ENCODE measurements at regions not wholly inside any gene's neighbourhood (a gene's known extent, or its start where the extent isn't known, plus 50 kb on each side); places are given as distances from the start of the nearest gene placed in this dataset.

DNA sequence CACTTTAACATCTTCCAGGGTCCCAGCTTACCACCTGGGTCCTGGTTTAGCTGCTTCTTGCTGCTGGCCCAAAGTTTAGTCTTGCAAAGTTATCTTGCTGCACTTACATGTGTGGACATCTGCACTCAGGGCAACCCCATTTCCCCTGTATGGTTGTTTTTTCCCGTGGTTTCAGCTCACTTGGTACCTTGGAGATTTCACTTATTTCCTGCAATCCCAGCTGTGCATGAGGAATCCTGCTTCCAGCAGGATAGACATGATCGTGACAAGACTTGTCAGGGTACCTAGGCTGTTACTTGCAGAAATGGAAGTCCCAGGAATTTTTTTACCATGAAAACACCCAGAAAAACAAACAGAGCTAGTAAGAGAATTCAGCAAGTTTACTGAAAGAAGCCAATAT is 95.9 kb upstream of the LEP start:
- Mint-ChIP-seq H3K27me3 (peaks cover 64% of the 10 kb centered on the region), H3K9me3 (no peaks in the 10 kb centered on the region), H3K4me1 (no peaks in the 10 kb centered on the region), H3K4me3 (no peak overlapping the region), H3K27ac (no peak overlapping the region), H3K36me3 (no peaks in the 10 kb centered on the region)
- no peak for DNase-seq
- CTCF ChIA-PET = interaction anchor here (0.7 to 2.5 kb wide), 5 partner anchors 10 to 436 kb away, joined by 3 to 13 read pairs (median 5); no protein-coding TSS in a partner anchor

DNA sequence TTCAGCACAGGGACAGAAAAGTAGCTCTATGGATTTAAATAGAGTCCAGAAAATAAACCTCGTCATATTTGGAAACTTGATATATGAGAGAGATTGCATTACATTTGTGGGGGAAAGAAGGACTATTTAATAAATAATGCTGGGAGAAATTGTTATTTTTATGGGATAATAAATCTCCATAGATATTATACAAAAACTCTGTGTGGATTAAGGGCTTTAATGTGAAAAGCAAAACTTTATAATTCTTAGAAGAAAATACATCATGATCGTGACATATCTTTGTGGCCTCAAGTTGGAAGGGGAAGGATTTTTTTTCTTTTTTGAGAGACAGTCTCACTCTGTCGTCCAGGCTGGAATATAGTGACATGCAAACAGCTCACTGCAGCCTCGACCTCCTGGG is 95.0 kb upstream of the LEP start:
- Mint-ChIP-seq H3K9me3 (no peaks in the 10 kb centered on the region), H3K4me1 (no peaks in the 10 kb centered on the region), H3K27me3 (peaks cover 63% of the 10 kb centered on the region), H3K36me3 (no peaks in the 10 kb centered on the region), H3K27ac (no peak overlapping the region), H3K4me3 (no peak overlapping the region)
- CTCF ChIA-PET = interaction anchor here (1.6 to 2.5 kb wide), 4 partner anchors 10 to 437 kb away, joined by 3 to 13 read pairs (median 6); no protein-coding TSS in a partner anchor
- DNase-seq = no peak

GRCh38 chr7:128148676-128149075 is 92.4 kb upstream of the LEP start:
- no peak overlapping the region for H3K4me3 Mint-ChIP-seq
- CTCF ChIA-PET = no interaction called here
- DNase-seq = no peak
- no peaks in the 10 kb centered on the region for H3K36me3 Mint-ChIP-seq
- no peak overlapping the region for H3K27ac Mint-ChIP-seq
- H3K27me3 Mint-ChIP-seq = peaks cover 63% of the 10 kb centered on the region
- H3K9me3 Mint-ChIP-seq = no peaks in the 10 kb centered on the region
- no peaks in the 10 kb centered on the region for H3K4me1 Mint-ChIP-seq

DNA sequence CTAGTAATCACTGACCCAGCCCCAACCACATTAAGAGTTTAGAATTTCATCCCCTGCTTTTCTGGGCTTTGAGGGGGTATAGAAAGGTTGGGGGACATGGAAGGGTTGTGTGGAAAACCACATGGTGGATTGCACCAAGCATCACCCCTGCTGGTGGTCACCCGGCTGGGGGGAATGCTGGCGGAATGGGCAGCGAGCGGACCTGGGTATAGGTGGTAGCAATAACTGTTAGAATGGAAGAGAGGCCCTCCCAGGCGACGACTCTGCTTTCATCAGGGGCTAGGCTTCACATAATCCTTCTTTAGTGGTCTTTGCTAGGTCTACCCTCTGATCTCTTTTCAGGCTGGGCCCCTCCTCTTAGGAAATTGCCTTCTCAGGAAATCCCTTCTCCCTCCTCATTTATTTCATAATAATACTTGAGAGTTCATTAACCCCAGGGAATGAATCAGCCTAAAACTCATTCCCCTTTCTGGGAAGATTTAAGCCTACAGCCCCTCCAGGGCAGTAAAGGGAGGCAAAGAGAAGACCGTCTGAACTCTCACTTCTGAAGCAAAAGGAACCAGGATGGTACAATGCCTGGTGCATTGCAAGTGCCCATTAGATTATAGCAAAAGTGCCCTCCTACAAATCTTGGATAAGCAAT is 90.7 kb upstream of the LEP start:
- no peaks in the 10 kb centered on the region for H3K36me3 Mint-ChIP-seq
- H3K4me1 Mint-ChIP-seq = no peaks in the 10 kb centered on the region
- no peak overlapping the region for H3K27ac Mint-ChIP-seq
- peaks cover 47% of the 10 kb centered on the region for H3K27me3 Mint-ChIP-seq
- H3K4me3 Mint-ChIP-seq = no peak overlapping the region
- CTCF ChIA-PET = no interaction called here
- H3K9me3 Mint-ChIP-seq = no peaks in the 10 kb centered on the region
- no peak for DNase-seq

DNA sequence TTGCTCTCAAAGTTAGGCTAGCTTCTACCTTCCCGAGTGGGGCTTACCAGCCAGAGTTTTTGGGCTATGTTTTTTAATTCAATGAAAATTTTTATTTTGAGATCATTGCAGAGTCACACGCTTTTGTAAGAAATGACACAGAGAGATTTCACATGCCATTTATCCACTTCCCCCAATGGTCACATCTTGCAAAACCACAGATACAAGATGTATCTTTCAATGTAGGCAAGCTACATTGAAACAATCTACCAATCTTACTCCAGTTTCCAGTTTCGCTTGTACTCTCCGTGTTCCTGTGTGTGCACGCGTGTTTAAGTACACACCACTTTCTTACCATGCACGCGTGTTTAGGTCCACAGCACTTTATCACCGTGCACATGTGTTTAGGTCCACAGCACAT is 89.4 kb upstream of the LEP start:
- no peak overlapping the region for H3K4me3 Mint-ChIP-seq
- H3K27me3 Mint-ChIP-seq = peaks cover 41% of the 10 kb centered on the region
- H3K9me3 Mint-ChIP-seq = no peaks in the 10 kb centered on the region
- no peak overlapping the region for H3K27ac Mint-ChIP-seq
- no peaks in the 10 kb centered on the region for H3K36me3 Mint-ChIP-seq
- H3K4me1 Mint-ChIP-seq = no peaks in the 10 kb centered on the region
- DNase-seq = no peak
- CTCF ChIA-PET = no interaction called here

GRCh38 chr7:128152721-128153120 is 88.4 kb upstream of the LEP start:
- H3K27me3 Mint-ChIP-seq = peaks cover 43% of the 10 kb centered on the region
- no peak overlapping the region for H3K4me3 Mint-ChIP-seq
- H3K4me1 Mint-ChIP-seq = no peaks in the 10 kb centered on the region
- CTCF ChIA-PET = interaction anchor here (1.4 kb wide), 1 partner anchor 17 kb away, joined by 6 read pairs; no protein-coding TSS in a partner anchor
- H3K9me3 Mint-ChIP-seq = no peaks in the 10 kb centered on the region
- H3K27ac Mint-ChIP-seq = no peak overlapping the region
- no peak for DNase-seq
- no peaks in the 10 kb centered on the region for H3K36me3 Mint-ChIP-seq

GRCh38 chr7:128153436-128153835 is 87.6 kb upstream of the LEP start:
- Mint-ChIP-seq H3K27ac (no peak overlapping the region), H3K9me3 (no peaks in the 10 kb centered on the region), H3K4me3 (no peak overlapping the region), H3K4me1 (no peaks in the 10 kb centered on the region), H3K36me3 (no peaks in the 10 kb centered on the region), H3K27me3 (peaks cover 43% of the 10 kb centered on the region)
- DNase-seq = no peak
- CTCF ChIA-PET = interaction anchor here (0.7 to 1.4 kb wide), 2 partner anchors 18 to 104 kb away, joined by 5 to 6 read pairs; no protein-coding TSS in a partner anchor

DNA sequence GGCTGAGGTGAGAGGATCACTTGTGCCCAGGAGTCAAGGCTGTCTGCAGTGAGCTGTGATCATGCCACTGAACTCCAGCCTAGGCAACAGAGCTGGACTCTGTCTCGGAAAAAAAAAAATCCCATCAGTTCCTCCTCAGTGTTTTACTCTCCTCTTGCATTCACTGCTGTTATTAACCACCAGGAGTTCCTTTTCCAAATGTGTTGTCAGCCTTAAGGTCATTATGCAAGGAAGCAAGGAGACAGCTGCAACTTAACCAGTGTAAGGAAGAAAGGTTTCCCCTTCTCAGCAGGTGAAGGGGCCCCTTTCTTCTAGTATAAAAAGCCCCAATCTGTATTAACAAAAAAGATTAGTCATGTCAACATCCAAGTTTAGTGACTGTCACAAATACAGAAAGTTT is 86.6 kb upstream of the LEP start:
- Mint-ChIP-seq H3K4me3 (no peak overlapping the region), H3K4me1 (no peaks in the 10 kb centered on the region), H3K36me3 (no peaks in the 10 kb centered on the region), H3K27ac (no peak overlapping the region), H3K9me3 (no peaks in the 10 kb centered on the region), H3K27me3 (peaks cover 42% of the 10 kb centered on the region)
- CTCF ChIA-PET = interaction anchor here (2.3 kb wide), 1 partner anchor 19 kb away, joined by 13 read pairs; no protein-coding TSS in a partner anchor
- DNase-seq = no peak

DNA sequence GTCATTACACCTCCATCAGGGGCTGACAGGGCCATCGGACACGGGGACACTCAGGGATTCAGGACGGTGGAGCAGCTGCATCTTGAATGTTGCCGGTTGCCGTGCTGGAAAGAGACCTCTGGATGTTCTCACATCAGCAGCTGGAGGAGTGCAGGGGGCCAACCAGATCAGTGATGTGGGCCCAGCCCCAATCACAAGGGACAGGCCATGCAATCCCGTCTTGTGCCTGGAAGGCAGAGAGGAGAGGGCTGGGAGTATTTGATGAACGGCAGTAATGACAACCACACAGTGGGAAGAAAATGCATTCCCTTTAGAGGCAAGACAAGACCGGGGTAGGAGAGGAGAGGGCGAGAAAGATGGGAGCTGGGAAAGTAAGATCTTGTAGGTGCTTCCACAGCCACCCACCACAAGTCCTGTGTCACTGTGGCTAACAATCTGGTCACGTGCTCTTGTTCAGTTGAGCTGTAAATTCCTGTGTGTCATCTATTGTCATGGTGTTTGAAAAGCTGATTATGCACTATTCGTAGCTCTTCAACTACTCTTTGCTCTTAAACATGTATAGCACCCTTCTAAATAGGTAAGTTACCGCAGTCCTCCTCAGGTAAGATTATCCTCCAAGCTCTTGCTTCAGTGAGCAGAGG is 85.9 kb upstream of the LEP start:
- no peak for DNase-seq
- peaks cover 45% of the 10 kb centered on the region for H3K27me3 Mint-ChIP-seq
- no peaks in the 10 kb centered on the region for H3K4me1 Mint-ChIP-seq
- CTCF ChIA-PET = interaction anchor here (1.0 to 2.3 kb wide), 2 partner anchors 19 to 54 kb away, joined by 5 to 13 read pairs; no protein-coding TSS in a partner anchor
- no peaks in the 10 kb centered on the region for H3K9me3 Mint-ChIP-seq
- no peak overlapping the region for H3K27ac Mint-ChIP-seq
- H3K4me3 Mint-ChIP-seq = no peak overlapping the region
- no peaks in the 10 kb centered on the region for H3K36me3 Mint-ChIP-seq

DNA sequence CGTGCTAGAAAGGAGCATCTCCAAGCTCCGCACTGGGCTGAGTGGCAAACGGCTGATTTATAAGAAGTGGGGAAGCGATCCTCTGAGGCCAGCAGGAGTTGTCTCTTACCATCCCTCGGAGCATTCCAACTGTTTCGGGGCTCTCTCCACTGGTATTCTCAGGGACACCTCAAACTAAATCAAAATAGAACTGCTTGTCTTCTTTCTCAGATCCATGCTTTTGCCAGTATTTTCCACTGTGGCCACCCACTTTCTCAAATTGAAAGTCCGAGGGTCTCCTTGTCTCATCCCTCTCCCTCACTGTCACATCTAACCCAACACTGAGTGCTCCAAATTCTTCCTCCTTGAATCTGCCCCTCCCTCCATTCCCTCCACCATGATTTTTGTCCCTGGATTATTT is 83.2 kb upstream of the LEP start:
- H3K27me3 Mint-ChIP-seq = peaks cover 50% of the 10 kb centered on the region
- CTCF ChIA-PET = no interaction called here
- DNase-seq = no peak

DNA sequence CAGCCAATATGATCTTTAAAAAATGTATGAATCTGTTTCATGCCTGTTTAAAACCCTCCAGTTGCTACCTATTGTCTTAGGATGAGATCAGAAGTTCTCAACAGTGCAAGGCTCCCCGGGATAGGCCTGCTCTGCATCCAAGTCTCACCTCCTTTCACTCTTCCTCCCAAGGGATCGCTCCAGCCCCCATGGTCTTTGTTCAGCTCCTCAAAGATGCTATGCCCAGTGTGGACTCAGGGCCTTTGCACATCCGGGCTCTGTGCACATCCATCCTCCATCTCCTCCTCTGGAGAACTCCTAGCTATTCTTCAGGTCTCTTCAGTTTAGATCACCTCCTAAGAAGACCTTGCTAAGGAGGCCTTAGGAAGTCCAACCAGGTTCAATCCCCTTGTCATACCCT is 82.7 kb upstream of the LEP start:
- DNase-seq = no peak
- H3K9me3 Mint-ChIP-seq = no peaks in the 10 kb centered on the region
- peaks cover 54% of the 10 kb centered on the region for H3K27me3 Mint-ChIP-seq
- no peaks in the 10 kb centered on the region for H3K36me3 Mint-ChIP-seq
- CTCF ChIA-PET = no interaction called here
- H3K27ac Mint-ChIP-seq = no peak overlapping the region
- H3K4me3 Mint-ChIP-seq = no peak overlapping the region
- H3K4me1 Mint-ChIP-seq = no peaks in the 10 kb centered on the region

More for the DNA sequence above, 83.2 kb upstream of the LEP start:
- Mint-ChIP-seq H3K9me3 (no peaks in the 10 kb centered on the region), H3K4me3 (no peak overlapping the region), H3K36me3 (no peaks in the 10 kb centered on the region), H3K4me1 (no peaks in the 10 kb centered on the region), H3K27ac (no peak overlapping the region)

- Mint-ChIP-seq H3K4me3 (no peak overlapping the region), H3K27ac (no peak overlapping the region), H3K27me3 (peaks cover 73% of the 10 kb centered on the region), H3K9me3 (no peaks in the 10 kb centered on the region), H3K36me3 (no peaks in the 10 kb centered on the region), H3K4me1 (no peaks in the 10 kb centered on the region)
- CTCF ChIA-PET = interaction anchor here (0.6 to 1.4 kb wide), 4 partner anchors 15 to 452 kb away, joined by 3 to 6 read pairs (median 4); no protein-coding TSS in a partner anchor
- no peak for DNase-seq
Observed at GRCh38 chr7:128160296-128160695, 80.8 kb upstream of the LEP start.

GRCh38 chr7:128161466-128162125 is 79.5 kb upstream of the LEP start:
- no peaks in the 10 kb centered on the region for H3K36me3 Mint-ChIP-seq
- peaks cover under 1% of the 10 kb centered on the region for H3K4me1 Mint-ChIP-seq
- DNase-seq = no peak
- peaks cover 86% of the 10 kb centered on the region for H3K27me3 Mint-ChIP-seq
- CTCF ChIA-PET = interaction anchor here (1.1 to 1.4 kb wide), 2 partner anchors 16 to 47 kb away, joined by 3 to 6 read pairs; no protein-coding TSS in a partner anchor
- no peaks in the 10 kb centered on the region for H3K9me3 Mint-ChIP-seq
- H3K27ac Mint-ChIP-seq = no peak overlapping the region
- H3K4me3 Mint-ChIP-seq = no peak overlapping the region

DNA sequence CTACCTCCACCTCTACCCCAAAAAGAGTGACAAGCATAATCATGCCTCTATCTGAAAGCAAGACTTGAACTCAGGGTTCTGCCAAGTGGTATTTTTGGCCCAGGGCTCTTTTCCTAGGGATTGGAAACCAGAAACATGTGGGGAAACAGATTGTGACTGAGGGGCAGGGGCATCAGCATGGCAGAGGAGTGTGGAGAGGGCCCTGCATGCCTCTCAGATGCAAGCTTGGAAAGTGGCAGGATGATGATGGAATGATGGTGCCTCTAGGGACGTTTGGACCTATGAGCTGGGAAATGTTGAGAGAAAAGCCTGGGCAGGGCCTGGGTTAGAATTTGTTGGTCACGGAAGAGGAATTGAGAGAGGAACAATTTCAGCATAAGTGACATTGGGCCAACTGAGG is 78.4 kb upstream of the LEP start:
- CTCF ChIA-PET = no interaction called here
- Mint-ChIP-seq H3K36me3 (no peaks in the 10 kb centered on the region), H3K9me3 (no peaks in the 10 kb centered on the region), H3K27me3 (peaks cover 95% of the 10 kb centered on the region), H3K4me3 (no peak overlapping the region), H3K4me1 (peaks cover 5% of the 10 kb centered on the region), H3K27ac (no peak overlapping the region)
- DNase-seq = no peak

Data from activated naive CD4-positive, alpha-beta T cell treated with anti-CD3 and anti-CD28 coated beads, Interleukin-2, amount 10 ng/mL, durations not matched to agents 7 days and 5 days (primary cell).